PC-9 (cell line): ENCODE measurements at regions not wholly inside any gene's neighbourhood (a gene's known extent, or its start where the extent isn't known, plus 50 kb on each side); places are given as distances from the start of the nearest gene placed in this dataset.

ENCODE experiments used
- BruUV-seq: library from RNA; stranded (reverse); fragments of 400-500 nt; replicated peaks from 2 replicates; lab custom pipeline; 2021; lab: Mats Ljungman, UMichigan
- CTCF ChIA-PET: fragments of 300-600 bp; sonication (Branson Sonifier 250); formaldehyde crosslinking; loops from one replicate; lab custom pipeline; 2022; ENCODE audit warnings: antibody characterized with exemption; lab: Charles Lee
- POLR2A ChIA-PET: fragments of 300-600 bp; sonication (Branson Sonifier 250); formaldehyde crosslinking; loops from one replicate; lab custom pipeline; 2022; ENCODE audit warnings: antibody characterized with exemption; ENCODE audit not compliant: unreplicated experiment; lab: Charles Lee
- DNase-seq, 2 experiments: peaks; one replicate each; pipeline versions ENCODE4 v3.0.0 to v3.0.0-alpha.2; 2015 to 2022; ENCODE audit warnings: mixed read lengths in 1 of 2
- H2AFZ ChIP-seq: fragments of 200-600 bp; sonication (generic); 2 replicates; pipeline ENCODE4 v1.8.1; 2017; ENCODE audit warnings: antibody characterized with exemption
- H3F3A ChIP-seq: fragments of 200-600 bp; sonication (generic); 2 replicates; pipeline ENCODE4 v1.8.1; 2017; ENCODE audit warnings: antibody characterized with exemption, mild to moderate bottlenecking, low read depth; ENCODE audit not compliant: insufficient read depth
- H3K27ac ChIP-seq: fragments of 200-600 bp; sonication (generic); 2 replicates; pipeline ENCODE4 v1.6.1; 2016; ENCODE audit warnings: mixed run types
- H3K27me3 ChIP-seq: fragments of 200-600 bp; sonication (generic); 2 replicates; pipeline ENCODE4 v1.6.1; 2016; ENCODE audit warnings: low read depth, mixed run types; ENCODE audit not compliant: insufficient read depth
- H3K36me3 ChIP-seq: fragments of 200-600 bp; sonication (generic); 2 replicates; pipeline ENCODE4 v1.6.1; 2016; ENCODE audit warnings: low read depth, mixed run types
- H3K4me1 ChIP-seq: fragments of 200-600 bp; sonication (generic); replicated peaks from 2 replicates; pipeline ENCODE4 v1.6.1; 2016; ENCODE audit warnings: mixed run types; ENCODE audit not compliant: insufficient read depth
- H3K4me2 ChIP-seq: fragments of 200-600 bp; sonication (generic); 2 replicates; pipeline ENCODE4 v1.6.1; 2017; ENCODE audit warnings: mixed run types
- H3K4me3 ChIP-seq: fragments of 200-600 bp; sonication (generic); 2 replicates; pipeline ENCODE4 v1.6.1; 2016; ENCODE audit warnings: mixed run types
- H3K79me2 ChIP-seq: fragments of 200-600 bp; sonication (generic); 2 replicates; pipeline ENCODE4 v1.6.1; 2017; ENCODE audit warnings: low read depth, mixed run types
- H3K9me2 ChIP-seq: fragments of 200-600 bp; sonication (generic); 2 replicates; pipeline ENCODE4 v1.8.1; 2017; ENCODE audit warnings: mild to moderate bottlenecking; ENCODE audit not compliant: insufficient read depth
- H3K9me3 ChIP-seq: fragments of 200-600 bp; sonication (generic); 2 replicates; pipeline ENCODE4 v1.8.1; 2016; ENCODE audit warnings: low read depth; ENCODE audit not compliant: insufficient read depth
- H4K20me1 ChIP-seq: fragments of 200-600 bp; sonication (generic); 2 replicates; pipeline ENCODE4 v1.8.1; 2017; ENCODE audit not compliant: insufficient read depth
- CTCF ChIP-seq: fragments of 200-600 bp; sonication (generic); conservative IDR thresholded peaks from 2 replicates; pipeline ENCODE4 v1.6.1; 2017; ENCODE audit warnings: mixed run types, antibody characterized with exemption, mild to moderate bottlenecking, moderate library complexity
- EZH2 ChIP-seq: fragments of 200-600 bp; sonication (generic); IDR thresholded peaks from 2 replicates; pipeline ENCODE4 v1.8.0; 2017; ENCODE audit warnings: antibody characterized with exemption, low read depth
- intact Hi-C: fragments of 100-400 bp; cut with micrococcal nuclease; formaldehyde crosslinking; loops from one replicate; pipeline ENCODE4 v1.10.0; 2022; ENCODE audit not compliant: unreplicated experiment

- peaks cover 31% of the 10 kb centered on the region for H3K27me3 ChIP-seq
- no peaks in the 10 kb centered on the region for H3F3A ChIP-seq
- no peaks in the 10 kb centered on the region for H3K9me2 ChIP-seq
- H2AFZ ChIP-seq, result no peak overlapping the region
- BruUV-seq, result no TSS peak
- no peak for TF ChIP-seq CTCF
- CTCF ChIA-PET, result interaction anchor here (0.6 kb wide), 1 partner anchor 329 kb away, joined by 3 read pairs; no protein-coding TSS in a partner anchor
- no peaks in the 10 kb centered on the region for H3K79me2 ChIP-seq
- H3K4me3 ChIP-seq, result no peak overlapping the region
- DNase-seq, result no peak
- H3K36me3 ChIP-seq, result no peaks in the 10 kb centered on the region
- no peak overlapping the region for H3K4me2 ChIP-seq
- intact Hi-C loops, result loop anchor here (10.0 kb wide), 1 partner anchor 617 kb away; no protein-coding TSS in a partner anchor
- no peaks in the 10 kb centered on the region for H3K9me3 ChIP-seq
- H4K20me1 ChIP-seq, result no peaks in the 10 kb centered on the region
- H3K27ac ChIP-seq, result no peak overlapping the region
- no peaks in the 10 kb centered on the region for H3K4me1 ChIP-seq
- POLR2A ChIA-PET, result no interaction called here
Observed at GRCh38 chr2:238972146-238972445, 124.2 kb downstream of the TWIST2 start.

DNA sequence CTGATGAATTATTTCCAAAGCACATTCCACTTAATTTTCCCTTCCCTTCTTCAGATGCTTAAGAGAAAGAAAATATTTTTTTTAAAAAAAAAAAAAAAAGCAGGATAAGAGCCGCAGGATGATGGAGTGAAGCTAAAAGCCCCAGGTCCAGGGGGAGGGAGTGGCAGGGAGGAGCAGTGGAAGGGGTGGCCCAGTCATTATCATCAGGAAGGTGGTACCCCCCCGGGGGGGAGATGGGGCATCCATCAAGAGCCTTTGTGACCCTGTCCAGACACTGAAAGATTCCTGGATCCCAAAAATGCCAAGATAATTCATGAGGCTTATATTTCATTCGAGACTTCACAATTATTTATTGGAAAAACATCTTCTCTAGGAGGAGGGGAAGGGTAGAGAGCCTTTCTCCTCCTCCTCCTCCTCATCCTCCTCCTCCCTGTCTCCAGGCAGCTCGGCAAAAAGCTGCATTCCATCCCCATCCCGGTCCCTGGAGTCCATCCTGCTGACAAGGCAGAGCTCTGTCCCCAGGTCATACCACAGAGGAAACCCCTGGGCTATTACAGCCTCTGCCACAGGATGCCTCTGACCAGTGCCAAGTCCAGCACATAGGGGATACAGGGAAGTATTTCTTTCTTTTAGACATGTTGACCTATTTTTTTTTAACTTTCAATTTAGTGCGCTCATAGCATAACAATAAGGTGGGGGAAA lies 125.3 kb downstream of the TWIST2 start:
- BruUV-seq, result no TSS peak
- no peak for DNase-seq
- Histone ChIP-seq H3K27ac (no peak overlapping the region), H4K20me1 (no peaks in the 10 kb centered on the region), H3K79me2 (no peaks in the 10 kb centered on the region), H3F3A (no peaks in the 10 kb centered on the region), H3K27me3 (peaks cover 22% of the 10 kb centered on the region; the same call in 1 of the 2 replicates), H2AFZ (no peak overlapping the region), H3K4me1 (no peaks in the 10 kb centered on the region), H3K36me3 (no peaks in the 10 kb centered on the region), H3K4me3 (no peak overlapping the region), H3K9me3 (no peaks in the 10 kb centered on the region), H3K9me2 (no peaks in the 10 kb centered on the region), H3K4me2 (no peak overlapping the region)
- CTCF ChIA-PET, result interaction anchor here (0.6 kb wide), 2 partner anchors 30 to 182 kb away, joined by 3 read pairs; no protein-coding TSS in a partner anchor
- TF ChIP-seq CTCF, result no peak
- TF ChIP-seq EZH2, result no peak
- POLR2A ChIA-PET, result no interaction called here
- intact Hi-C loops, result loop anchor here (10.0 kb wide), 1 partner anchor 618 kb away; no protein-coding TSS in a partner anchor

DNA sequence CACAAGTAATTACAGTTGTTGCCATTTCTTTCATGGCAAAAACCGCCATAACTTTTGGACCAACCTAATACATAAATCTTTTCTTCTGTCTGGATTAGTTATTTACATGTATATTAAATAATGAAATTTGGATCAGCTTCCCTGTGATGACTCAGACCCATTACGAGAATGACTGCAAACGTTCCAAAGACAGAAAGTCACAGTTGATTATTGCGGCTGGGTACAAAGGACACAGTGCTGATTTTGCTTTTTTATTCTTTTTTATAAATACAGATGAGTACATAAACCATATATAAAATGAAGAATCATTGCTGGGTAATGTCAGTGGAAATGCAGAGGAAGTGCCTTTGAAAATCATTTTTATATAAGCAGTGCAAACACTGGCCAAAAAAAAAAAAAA lies 126.2 kb downstream of the TWIST2 start:
- Histone ChIP-seq H3K27ac (no peak overlapping the region), H3K4me3 (no peak overlapping the region), H4K20me1 (no peaks in the 10 kb centered on the region), H3K9me3 (no peaks in the 10 kb centered on the region; the same call in 1 of the 2 replicates), H2AFZ (no peak overlapping the region), H3K4me2 (no peak overlapping the region), H3K27me3 (peaks cover 22% of the 10 kb centered on the region), H3F3A (no peaks in the 10 kb centered on the region), H3K36me3 (no peaks in the 10 kb centered on the region), H3K9me2 (no peaks in the 10 kb centered on the region), H3K4me1 (no peaks in the 10 kb centered on the region), H3K79me2 (no peaks in the 10 kb centered on the region)
- ChIA-PET CTCF (interaction anchor here (0.7 kb wide), 1 partner anchor 460 kb away, joined by 7 read pairs; no protein-coding TSS in a partner anchor), POLR2A (no interaction called here)
- no peak for DNase-seq
- intact Hi-C loops, result loop anchor here (10.0 kb wide), 1 partner anchor 619 kb away; no protein-coding TSS in a partner anchor
- no peak for TF ChIP-seq CTCF
- TF ChIP-seq EZH2, result no peak
- no TSS peak for BruUV-seq
